Stimulated activated CD4-positive, alpha-beta T cell treated with anti-CD3 and anti-CD28 coated beads, Interleukin-2, amount 100 ng/mL, for 4 hours (primary cell): ENCODE measurements at regions not wholly inside any gene's neighbourhood (a gene's known extent, or its start where the extent isn't known, plus 50 kb on each side); places are given as distances from the start of the nearest gene placed in this dataset.

Experiments used
- DNase-seq: peaks from one replicate; pipeline ENCODE4 v3.0.0-alpha.2; 2020; ENCODE audit warnings: low read depth

GRCh38 chr2:18465979-18466378 lies 94.5 kb downstream of the RDH14 start:
- DNase-seq, result no peak

DNA sequence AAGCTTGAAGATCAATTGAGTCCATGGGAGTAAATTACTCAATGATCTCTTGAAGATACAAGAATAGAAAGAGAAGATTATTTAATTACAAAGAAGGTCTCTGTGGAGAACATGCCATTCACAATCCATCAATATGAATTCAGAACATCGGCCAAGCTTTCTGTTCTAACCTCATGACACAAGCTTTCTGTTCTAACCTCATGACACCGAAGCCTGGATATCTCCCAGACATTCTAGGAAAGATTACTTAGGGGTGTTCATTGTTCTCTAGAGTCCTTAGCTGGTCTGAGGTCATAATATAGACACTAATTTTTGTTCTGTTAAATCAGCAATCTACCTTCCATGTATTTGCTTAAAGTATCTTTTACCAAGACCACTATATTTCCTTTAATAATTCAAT lies 95.5 kb downstream of the RDH14 start:
- DNase-seq, result no peak

GRCh38 chr2:18456026-18456425 lies 104.4 kb downstream of the RDH14 start:
- no peak for DNase-seq

GRCh38 chr2:18455236-18455862 lies 105.1 kb downstream of the RDH14 start:
- no peak for DNase-seq

- no peak for DNase-seq
Observed at GRCh38 chr2:18454692-18455235, 105.7 kb downstream of the RDH14 start.

DNA sequence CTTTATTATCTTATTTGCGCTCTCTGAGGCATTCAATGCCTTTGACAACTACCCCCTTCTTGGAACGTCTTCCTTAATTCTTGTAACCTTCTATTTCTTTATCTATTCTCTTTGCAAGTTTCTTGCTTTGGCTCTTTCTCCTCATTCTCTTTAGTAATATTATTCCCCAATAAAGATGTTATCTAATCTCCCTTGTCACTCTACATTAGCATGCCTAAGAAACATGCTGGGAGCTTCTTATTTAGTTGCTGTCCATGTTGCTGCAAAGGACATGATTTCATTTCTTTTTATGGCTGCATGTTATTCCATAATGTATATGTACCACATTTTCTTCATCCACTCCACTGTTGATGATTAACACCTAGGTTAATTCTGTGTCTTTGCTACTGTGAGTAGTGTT lies 113.7 kb downstream of the RDH14 start:
- no peak for DNase-seq

DNA sequence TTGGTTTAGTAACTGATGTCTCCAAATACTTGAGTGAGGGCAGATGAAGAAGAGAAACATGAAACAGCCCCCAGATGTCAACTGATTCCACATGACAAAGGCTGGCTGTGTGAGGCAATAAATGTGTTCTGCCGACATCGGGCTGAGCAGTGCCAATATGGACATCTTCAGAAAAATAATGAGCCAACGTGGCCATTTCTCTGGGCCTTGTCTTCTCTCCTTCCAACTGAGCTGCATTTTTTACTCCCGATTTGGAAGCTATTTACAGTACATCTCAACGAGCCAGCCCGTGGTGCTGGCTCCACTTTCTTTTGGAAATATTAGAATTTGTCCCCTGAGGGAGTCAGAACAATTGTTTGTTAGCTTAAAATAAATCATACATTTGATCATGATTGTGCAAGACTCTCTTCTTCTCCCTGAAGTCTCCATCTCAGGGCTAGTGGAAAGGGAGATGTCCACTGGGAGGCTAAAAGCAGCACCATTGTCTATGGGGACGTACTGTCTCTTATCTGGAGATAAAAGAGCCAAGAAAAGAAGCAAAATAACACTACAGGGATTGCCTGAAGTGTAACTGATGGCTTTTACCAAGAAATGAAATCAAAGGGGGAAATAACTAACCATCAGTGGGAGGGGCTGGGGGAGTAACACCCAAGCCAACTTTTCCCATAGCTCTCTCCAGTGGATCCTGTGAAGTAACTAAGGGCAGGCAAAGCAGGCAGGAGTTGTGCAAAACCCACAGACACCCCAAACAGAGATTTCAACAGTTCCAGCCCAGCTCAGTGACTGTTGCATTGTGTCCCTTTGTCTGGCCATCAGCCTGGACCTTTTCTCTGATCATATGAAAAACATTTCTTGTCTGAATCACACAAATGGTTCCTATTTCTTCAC lies 114.8 kb downstream of the RDH14 start:
- DNase-seq, result no peak

DNA sequence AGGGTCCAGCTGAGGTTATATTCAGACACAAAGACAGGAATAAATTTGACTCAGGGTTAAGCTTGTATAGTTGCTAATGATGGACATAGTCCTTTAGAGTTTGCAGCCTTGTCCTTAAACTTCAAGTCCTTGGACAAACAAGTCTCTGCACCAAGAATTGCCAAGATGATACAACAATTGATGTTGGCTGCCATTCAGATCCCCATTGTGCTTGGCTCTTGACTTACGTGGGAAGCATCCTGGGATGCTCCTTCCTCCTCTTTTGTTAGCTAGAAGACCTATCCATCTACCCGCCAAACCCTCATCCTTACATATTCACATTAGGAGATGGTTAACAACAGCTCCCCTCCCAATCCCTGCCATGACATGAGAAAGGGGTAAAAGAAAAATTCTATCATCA lies 115.6 kb downstream of the RDH14 start:
- DNase-seq, result no peak

GRCh38 chr2:18441583-18441982 lies 118.9 kb downstream of the RDH14 start:
- DNase-seq, result no peak

DNA sequence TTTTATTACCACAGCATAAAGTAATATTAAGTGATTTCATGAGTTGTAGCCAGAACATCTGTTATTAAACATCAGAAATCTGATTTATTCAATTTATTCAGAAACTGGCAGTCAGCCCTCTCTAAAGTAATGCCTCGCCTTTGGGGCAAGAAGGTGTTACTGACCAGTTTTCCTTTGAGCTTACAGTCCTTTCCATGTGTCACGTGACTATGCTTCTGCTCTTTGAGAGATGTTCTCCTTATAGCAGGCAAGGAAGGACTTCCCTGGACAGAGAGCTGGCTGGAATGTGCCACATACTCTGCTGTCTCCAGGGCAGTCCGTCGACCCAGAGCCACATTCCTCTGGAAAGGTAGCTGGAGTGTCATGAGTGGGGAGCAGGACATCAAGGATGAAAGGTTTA lies 119.7 kb downstream of the RDH14 start:
- no peak for DNase-seq

DNA sequence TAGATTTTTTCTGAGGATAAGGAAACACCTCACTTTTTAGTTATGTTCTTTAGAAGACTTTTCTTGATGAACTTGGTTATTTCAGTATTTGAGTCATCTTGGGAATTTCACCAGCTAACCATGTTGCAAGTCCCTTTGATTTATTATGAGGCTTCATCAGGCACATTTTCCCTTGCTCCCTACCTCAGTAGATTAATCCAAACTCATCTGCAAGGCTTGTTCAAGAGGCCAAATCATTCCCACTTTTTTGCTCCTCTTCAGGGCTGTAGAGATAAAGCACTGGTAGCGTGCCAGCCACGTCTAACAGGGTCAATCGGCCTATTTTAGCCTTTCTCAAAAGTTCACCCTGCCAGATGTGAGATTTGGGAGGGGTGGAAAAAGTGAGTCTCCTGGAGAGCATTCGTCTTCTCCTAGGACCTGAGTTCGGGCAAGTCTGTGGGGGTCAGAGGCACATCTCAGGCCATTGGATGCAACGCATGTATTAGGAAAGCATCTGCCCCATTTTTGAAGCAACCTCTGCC lies 120.3 kb downstream of the RDH14 start:
- DNase-seq, result no peak

- DNase-seq, result no peak
Observed at GRCh38 chr2:18439716-18440115, 120.7 kb downstream of the RDH14 start.

DNA sequence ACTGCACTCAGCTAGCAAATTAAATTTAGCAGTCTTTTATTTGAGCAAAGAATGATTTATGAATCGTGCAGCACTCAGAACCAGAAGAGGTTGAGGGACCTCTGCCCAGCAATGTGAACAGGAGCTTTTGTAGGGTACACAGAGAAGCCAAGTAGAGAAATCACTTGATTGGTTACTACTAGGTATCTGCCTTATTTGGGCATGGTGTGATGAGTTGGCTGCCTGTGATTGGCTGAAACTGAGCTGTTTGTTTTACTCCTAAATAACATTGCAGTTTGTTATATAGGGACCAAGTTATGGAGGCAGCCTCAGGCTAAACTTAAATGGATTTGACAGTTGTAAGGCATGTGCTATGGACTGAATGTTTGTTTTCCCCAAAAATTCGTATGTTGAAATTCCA lies 122.5 kb downstream of the RDH14 start:
- DNase-seq, result no peak

- no peak for DNase-seq
Observed at GRCh38 chr2:18436503-18437005, 123.9 kb downstream of the RDH14 start.

DNA sequence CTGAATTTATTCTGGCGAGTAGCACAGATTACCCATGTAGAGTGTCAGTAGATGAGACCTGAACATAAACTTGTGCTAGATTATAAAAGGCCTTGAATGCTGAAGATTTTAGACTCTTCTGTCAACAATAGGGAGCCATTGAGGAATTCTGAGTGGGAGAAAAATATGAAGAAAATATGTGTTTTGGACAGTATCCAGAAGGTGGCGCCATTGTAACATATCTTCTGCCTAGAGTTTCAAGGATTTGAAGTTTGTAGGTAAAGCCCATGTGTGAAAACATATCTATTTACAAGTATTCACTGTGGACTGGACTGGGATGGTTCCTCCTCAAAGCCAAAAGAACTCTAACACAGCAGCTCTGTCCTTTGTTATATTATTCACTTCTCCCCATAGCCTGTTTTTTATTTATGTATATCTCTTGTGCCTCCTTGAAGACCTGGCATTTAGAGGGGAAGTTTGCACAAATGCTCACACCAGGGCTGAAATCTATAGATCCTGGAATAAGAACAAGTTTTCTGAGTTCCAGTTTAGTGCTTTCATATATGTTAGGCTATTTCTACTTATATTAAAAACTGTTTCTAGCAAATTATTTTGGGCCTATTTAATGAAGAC lies 124.9 kb downstream of the RDH14 start:
- no peak for DNase-seq

DNA sequence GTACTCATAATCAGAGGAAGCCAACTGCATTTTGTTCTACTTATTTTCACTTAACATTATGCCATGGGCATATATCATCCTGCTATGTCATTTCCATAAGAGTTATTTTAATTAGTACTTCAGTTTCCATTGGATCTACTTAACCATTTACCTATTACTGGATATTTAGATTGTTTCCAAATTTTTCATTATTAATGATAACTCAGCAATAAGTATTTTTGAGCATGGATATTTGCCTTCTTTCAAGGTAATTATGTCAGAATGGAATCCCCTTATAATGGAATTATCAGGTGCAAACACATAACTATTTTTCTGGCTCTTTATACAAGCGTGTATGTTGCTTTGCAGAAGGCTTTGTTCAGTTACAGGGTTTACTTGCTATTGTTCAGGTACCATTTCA lies 126.6 kb downstream of the RDH14 start:
- no peak for DNase-seq

DNA sequence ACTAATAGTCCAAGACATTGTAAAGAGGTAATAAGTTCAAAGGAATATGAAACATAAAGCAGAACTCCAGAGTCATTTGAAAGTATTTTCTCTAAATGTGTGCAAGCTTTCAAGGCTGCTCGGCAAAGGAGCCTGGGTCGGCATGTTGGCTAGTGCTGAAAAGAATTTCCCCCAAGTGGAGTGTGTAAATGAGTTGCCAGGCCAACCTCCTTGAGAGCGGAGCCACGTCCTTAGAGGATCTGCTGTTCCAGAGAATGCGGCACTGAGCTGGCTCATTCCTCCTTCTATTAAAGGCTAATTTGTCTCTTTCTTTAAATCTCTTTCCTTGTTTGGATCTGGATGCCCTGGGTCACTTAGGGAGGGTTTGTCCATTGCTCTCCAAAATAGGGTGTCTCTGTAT lies 127.5 kb downstream of the RDH14 start:
- DNase-seq, result no peak

DNA sequence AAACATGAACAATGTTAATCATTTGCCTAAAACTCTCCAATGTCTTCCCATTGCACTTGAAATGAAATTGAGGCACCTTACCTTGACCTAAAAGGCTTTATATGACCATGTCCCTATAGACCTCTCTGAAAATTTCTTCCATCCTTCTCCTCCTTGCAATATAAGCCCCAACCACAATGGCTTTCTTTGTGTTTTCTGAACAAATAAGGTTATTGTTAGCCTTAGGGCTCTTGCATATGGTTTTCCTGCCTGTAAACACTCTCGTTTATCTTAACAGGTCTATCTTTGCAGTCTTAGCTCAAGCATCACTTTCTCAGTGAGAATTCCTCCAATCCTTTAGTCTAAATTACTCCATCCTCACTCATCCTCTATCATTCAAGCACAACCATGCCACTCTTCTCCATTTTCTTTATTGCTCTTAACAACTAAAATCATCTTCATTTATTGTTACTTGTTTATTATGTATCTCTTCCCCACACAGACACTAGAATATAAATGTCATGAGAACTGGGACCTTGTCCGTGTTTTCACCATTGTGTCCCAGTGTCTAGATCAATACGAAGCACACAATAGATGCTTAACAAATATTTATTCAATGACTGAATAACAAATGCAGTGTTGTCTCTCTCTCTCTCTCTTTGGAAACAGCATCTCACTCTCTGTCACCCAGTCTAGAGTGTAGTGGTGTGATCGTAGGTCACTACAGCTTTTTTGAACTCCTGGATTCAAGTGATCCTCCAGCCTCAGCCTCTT lies 129.3 kb downstream of the RDH14 start:
- DNase-seq, result no peak

DNA sequence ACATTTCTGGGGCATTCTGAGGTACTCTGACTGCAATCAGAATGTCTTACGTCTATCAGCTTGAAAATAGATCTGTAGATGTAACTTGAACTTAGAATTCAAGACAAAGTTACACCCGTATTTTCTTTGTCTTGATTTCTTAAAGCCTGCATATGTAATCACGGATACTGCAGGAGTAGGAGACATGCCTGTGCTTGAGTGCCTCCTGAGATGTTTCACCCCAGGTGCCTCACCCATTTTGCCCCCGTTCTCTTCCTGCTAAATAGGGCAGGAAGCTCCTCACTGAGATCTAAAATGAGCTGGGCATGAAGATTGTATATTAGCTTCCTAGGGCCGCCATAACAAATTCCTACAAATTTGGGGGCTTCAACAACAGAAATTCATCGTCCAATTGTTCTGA lies 131.9 kb downstream of the RDH14 start:
- DNase-seq, result no peak

GRCh38 chr2:18427762-18428161 lies 132.7 kb downstream of the RDH14 start:
- DNase-seq, result no peak

- no peak for DNase-seq
Observed at GRCh38 chr2:18426174-18426573, 134.3 kb downstream of the RDH14 start.

DNA sequence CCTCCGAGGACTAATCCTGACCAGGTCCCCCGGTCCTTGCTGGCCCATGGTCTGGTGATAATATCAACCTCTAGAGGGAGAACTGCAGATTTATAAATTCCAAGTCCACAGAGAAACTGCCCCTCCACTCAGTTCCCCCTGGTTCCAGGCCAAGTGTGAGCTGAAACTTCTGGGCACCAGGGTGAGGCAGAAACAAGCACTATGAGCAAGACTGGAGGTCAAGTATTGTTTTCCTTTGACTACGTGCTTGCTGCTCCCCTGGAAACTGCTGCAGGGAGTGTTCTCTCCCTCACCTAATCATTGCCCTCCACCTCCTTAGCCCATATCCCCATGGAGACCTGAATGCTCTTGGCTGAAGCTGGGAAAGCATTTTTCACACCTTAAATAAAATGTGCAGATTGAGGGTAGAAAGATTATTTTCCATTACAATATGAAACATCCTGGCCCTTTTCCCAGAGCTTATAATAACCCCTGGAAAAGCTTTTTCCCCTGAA lies 135.2 kb downstream of the RDH14 start:
- DNase-seq, result no peak
